ENCODE measurements at regions not wholly inside any gene's neighbourhood (a gene's known extent, or its start where the extent isn't known, plus 50 kb on each side); places are given as distances from the start of the nearest gene placed in this dataset.

- TF ChIP-seq, protein P1, sequence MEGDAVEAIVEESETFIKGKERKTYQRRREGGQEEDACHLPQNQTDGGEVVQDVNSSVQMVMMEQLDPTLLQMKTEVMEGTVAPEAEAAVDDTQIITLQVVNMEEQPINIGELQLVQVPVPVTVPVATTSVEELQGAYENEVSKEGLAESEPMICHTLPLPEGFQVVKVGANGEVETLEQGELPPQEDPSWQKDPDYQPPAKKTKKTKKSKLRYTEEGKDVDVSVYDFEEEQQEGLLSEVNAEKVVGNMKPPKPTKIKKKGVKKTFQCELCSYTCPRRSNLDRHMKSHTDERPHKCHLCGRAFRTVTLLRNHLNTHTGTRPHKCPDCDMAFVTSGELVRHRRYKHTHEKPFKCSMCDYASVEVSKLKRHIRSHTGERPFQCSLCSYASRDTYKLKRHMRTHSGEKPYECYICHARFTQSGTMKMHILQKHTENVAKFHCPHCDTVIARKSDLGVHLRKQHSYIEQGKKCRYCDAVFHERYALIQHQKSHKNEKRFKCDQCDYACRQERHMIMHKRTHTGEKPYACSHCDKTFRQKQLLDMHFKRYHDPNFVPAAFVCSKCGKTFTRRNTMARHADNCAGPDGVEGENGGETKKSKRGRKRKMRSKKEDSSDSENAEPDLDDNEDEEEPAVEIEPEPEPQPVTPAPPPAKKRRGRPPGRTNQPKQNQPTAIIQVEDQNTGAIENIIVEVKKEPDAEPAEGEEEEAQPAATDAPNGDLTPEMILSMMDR (conservative IDR thresholded peaks at IDR 0.05; ENCODE audit: low read length) = no peak
- no peak for TF ChIP-seq EZH2phosphoT487 (IDR thresholded peaks at IDR 0.05; ENCODE audit: borderline replicate concordance)
Measured at GRCh38 chr13:72473321-72473720, 254.1 kb downstream of the MZT1 start.

Measured in Loucy (cell line).